ENCODE measurements at regions not wholly inside any gene's neighbourhood (a gene's known extent, or its start where the extent isn't known, plus 50 kb on each side); places are given as distances from the start of the nearest gene placed in this dataset.

DNA sequence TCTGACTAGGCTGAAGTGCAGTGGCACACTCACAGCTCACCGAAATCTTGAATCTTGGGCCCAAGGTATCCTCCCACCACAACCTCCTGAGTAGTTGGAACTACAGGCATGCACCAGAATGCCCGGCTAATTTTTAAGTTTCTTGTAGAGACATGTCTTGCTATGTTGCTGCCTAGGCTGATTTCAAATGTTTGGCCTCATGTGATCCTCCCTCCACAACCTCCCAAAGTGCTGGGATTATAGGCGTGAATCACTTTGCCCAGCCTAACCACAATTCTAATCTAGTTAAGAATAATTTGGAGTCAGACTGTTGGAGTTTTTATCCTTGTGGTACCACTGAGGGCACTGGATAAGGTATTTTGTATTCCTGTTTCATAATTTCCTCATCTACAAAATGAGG lies 317.5 kb upstream of the AGA start:
- WGBS, 2 donors, result 97 to 100% methylated on average over 3 of the region's 3 CpGs
- no peaks in the 10 kb centered on the region for H3K36me3 ChIP-seq (ENCODE audit: low read depth, missing control alignments)

DNA sequence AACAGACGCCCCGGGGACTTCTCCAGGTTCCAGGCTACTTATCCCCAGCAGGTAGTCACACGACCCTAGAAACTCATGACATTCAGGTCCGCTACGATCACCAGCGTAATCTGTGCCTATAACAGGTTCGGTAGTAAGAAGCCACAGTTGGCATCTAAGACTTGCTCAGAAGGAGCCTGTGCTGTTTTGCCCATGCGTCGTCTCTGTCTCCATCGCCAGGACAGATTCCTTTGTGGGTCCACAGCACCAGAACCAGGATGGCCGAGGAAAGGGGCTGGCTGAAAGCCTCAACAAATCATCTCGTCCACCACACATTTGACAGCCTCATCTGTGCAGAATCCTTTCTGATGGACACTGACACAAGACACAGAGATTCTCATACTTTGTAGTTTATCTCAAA lies 319.5 kb upstream of the AGA start:
- Histone ChIP-seq H3K4me3 (no peak overlapping the region), H3K4me1 (no peaks in the 10 kb centered on the region), H3K9me3 (no peaks in the 10 kb centered on the region), H3K27me3 (no peaks in the 10 kb centered on the region), H3K27ac (no peak overlapping the region), H3K36me3 (ENCODE audit: low read depth, missing control alignments) (no peaks in the 10 kb centered on the region)
- DNase-seq, result no peak
- 87 to 93% methylated on average over 11 to 12 of the region's 12 CpGs for WGBS, 2 donors
- TF ChIP-seq, protein P1, sequence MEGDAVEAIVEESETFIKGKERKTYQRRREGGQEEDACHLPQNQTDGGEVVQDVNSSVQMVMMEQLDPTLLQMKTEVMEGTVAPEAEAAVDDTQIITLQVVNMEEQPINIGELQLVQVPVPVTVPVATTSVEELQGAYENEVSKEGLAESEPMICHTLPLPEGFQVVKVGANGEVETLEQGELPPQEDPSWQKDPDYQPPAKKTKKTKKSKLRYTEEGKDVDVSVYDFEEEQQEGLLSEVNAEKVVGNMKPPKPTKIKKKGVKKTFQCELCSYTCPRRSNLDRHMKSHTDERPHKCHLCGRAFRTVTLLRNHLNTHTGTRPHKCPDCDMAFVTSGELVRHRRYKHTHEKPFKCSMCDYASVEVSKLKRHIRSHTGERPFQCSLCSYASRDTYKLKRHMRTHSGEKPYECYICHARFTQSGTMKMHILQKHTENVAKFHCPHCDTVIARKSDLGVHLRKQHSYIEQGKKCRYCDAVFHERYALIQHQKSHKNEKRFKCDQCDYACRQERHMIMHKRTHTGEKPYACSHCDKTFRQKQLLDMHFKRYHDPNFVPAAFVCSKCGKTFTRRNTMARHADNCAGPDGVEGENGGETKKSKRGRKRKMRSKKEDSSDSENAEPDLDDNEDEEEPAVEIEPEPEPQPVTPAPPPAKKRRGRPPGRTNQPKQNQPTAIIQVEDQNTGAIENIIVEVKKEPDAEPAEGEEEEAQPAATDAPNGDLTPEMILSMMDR (IDR thresholded peaks at IDR 0.05), result no peak
- no peak for TF ChIP-seq POLR2A (IDR thresholded peaks at IDR 0.05)
- intact Hi-C loops (cut with DNase I; ENCODE audit: low total_unique reads), result no loop called here

More for the DNA sequence above, 317.5 kb upstream of the AGA start:
- TF ChIP-seq POLR2A (IDR thresholded peaks at IDR 0.05), result no peak
- TF ChIP-seq, protein P1 (IDR thresholded peaks at IDR 0.05), result no peak
- Histone ChIP-seq H3K4me3 (no peak overlapping the region), H3K9me3 (no peaks in the 10 kb centered on the region), H3K27ac (no peak overlapping the region), H3K4me1 (no peaks in the 10 kb centered on the region), H3K27me3 (no peaks in the 10 kb centered on the region)
- intact Hi-C loops (cut with DNase I; ENCODE audit: low total_unique reads), result no loop called here
- DNase-seq, result no peak

DNA sequence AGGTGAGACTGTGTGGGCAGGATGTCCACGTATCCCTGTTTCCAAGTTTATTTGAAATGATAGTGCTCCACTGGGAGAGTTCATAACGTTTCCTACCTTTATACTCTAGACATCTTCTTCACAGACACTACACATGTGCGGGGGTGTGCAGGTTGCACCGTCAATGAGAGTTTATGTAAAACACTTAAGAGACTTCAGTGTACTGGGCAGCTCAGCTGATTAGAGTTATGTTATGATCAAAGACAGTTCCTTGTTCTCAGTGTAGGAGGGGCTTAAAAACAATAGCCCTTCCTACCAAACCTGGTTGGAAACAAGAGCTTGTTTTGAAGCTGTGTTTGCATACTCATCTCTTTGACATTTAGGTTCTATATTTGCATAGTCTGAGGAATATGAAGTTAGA lies 326.9 kb upstream of the AGA start:
- intact Hi-C loops (cut with DNase I; ENCODE audit: low total_unique reads), result no loop called here
- H3K4me1 ChIP-seq, result no peaks in the 10 kb centered on the region
- TF ChIP-seq POLR2A (IDR thresholded peaks at IDR 0.05), result no peak
- TF ChIP-seq, protein P1 (IDR thresholded peaks at IDR 0.05), result no peak
- H3K9me3 ChIP-seq, result no peaks in the 10 kb centered on the region
- no peak for DNase-seq
- 64 to 74% methylated on average over 4 of the region's 4 CpGs for WGBS, 2 donors
- no peak overlapping the region for H3K27ac ChIP-seq
- no peaks in the 10 kb centered on the region for H3K27me3 ChIP-seq
- H3K4me3 ChIP-seq, result no peak overlapping the region
- H3K36me3 ChIP-seq (ENCODE audit: low read depth, missing control alignments), result no peaks in the 10 kb centered on the region

DNA sequence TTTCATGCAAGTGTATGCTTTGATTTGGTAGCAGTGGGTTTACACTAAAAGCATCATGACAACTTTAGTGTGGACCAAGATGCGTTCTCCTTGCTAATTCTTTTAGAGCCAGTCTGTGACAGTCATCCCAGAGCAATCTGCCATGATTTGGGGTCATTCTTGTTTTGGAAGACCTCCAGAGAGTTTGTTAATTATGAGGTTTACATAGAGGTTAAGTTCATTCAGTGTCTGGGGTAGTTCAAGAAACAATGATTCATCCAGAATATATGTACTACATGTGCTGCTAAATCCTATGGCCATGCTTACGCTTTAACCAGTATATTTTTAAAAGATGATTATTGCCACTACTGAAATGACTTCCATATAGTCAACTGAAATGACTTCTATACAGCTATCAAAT lies 328.5 kb upstream of the AGA start:
- Histone ChIP-seq H3K9me3 (no peaks in the 10 kb centered on the region), H3K27me3 (no peaks in the 10 kb centered on the region), H3K4me1 (no peaks in the 10 kb centered on the region), H3K36me3 (ENCODE audit: low read depth, missing control alignments) (no peaks in the 10 kb centered on the region), H3K27ac (no peak overlapping the region), H3K4me3 (no peak overlapping the region)
- DNase-seq, result no peak
- WGBS, 2 donors, result 90 to 94% methylated on average over 2 of the region's 2 CpGs
- intact Hi-C loops (cut with DNase I; ENCODE audit: low total_unique reads), result no loop called here
- TF ChIP-seq POLR2A (IDR thresholded peaks at IDR 0.05), result no peak
- TF ChIP-seq, protein P1 (IDR thresholded peaks at IDR 0.05), result no peak

DNA sequence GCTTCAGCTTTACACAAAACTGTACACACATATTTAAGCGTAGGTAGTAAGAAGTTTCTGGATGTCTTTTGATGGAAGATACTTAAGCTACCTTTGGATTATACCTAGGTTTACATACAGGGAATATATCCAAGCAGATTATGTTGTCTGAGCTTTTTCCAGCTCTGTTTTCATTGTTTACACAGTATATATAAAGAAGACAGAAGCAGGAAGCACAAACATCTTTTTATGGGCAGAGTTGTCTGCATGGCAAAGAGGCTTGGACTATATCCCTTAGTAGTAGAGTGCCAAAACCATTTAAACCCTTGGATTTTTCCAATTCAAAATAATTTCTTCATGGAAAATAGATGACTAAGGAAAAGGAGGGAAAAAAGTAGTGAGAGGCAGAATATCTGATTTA lies 329.4 kb upstream of the AGA start:
- WGBS, 2 donors, result 89 to 92% methylated on average over 1 of the region's 1 CpG
- Histone ChIP-seq H3K4me3 (no peak overlapping the region), H3K36me3 (ENCODE audit: low read depth, missing control alignments) (no peaks in the 10 kb centered on the region), H3K27me3 (no peaks in the 10 kb centered on the region), H3K9me3 (no peaks in the 10 kb centered on the region), H3K27ac (no peak overlapping the region), H3K4me1 (no peaks in the 10 kb centered on the region)
- no peak for DNase-seq
- TF ChIP-seq, protein P1 (IDR thresholded peaks at IDR 0.05), result no peak
- TF ChIP-seq POLR2A (IDR thresholded peaks at IDR 0.05), result no peak
- intact Hi-C loops (cut with DNase I; ENCODE audit: low total_unique reads), result no loop called here
